GM23338 (cell line): ENCODE measurements at regions not wholly inside any gene's neighbourhood (a gene's known extent, or its start where the extent isn't known, plus 50 kb on each side); places are given as distances from the start of the nearest gene placed in this dataset.

Experiments used
- EZH2 ChIP-seq: fragments of 200-600 bp; sonication (generic); IDR thresholded peaks from one replicate; pipeline ENCODE4 v1.8.0; 2017; ENCODE audit warnings: antibody characterized with exemption, mild to moderate bottlenecking, low read depth; ENCODE audit not compliant: unreplicated experiment
- EZH2phosphoT487 ChIP-seq: fragments of 200-600 bp; sonication (generic); IDR thresholded peaks from one replicate; pipeline ENCODE4 v1.8.1; 2018; ENCODE audit warnings: antibody characterized with exemption; ENCODE audit not compliant: unreplicated experiment
- NANOG ChIP-seq: IDR thresholded peaks from 2 replicates; pipeline ENCODE4 v1.6.1; 2016; ENCODE audit warnings: antibody characterized with exemption, borderline replicate concordance
- POLR2AphosphoS5 ChIP-seq: IDR thresholded peaks from 2 replicates; pipeline ENCODE4 v1.6.1; 2016; ENCODE audit warnings: antibody characterized with exemption, low read depth
- TF ChIP-seq, protein P1 (sequence below), 2 experiments: fragments of 200-600 bp in 1 of 2; sonication (generic) in 1 of 2; conservative IDR thresholded peaks; 2 replicates each; pipeline versions ENCODE4 v1.5.1 to v1.6.1; 2016 to 2017; ENCODE audit warnings: antibody characterized with exemption in 2 of 2, low read depth in 2 of 2, mild to moderate bottlenecking in 2 of 2, moderate library complexity in 1 of 2
- TF ChIP-seq, protein P2 (sequence below): IDR thresholded peaks from one replicate; pipeline ENCODE4 v1.6.1; 2018; ENCODE audit warnings: antibody characterized with exemption; ENCODE audit not compliant: unreplicated experiment

DNA sequence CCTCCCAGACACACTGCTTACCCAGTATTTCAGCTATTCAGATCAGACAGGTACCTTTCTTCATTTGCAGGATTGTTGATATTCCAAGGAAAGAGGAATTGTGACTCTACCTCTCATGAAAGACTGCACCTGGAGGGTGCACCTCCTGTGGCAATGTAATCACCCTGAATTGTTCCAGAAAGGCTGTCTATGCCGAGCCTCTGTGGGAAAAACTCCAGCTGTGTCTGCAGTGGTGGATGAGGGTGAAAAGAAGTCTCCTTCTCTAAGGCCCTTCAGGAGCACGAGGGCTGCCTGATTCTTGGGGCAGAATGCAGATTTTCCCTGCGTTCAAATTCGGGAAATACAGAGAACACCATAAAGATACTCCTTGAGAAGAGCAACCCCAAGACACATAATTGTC is 108.2 kb upstream of the ADAMTS3 start:
- TF ChIP-seq, protein P1, sequence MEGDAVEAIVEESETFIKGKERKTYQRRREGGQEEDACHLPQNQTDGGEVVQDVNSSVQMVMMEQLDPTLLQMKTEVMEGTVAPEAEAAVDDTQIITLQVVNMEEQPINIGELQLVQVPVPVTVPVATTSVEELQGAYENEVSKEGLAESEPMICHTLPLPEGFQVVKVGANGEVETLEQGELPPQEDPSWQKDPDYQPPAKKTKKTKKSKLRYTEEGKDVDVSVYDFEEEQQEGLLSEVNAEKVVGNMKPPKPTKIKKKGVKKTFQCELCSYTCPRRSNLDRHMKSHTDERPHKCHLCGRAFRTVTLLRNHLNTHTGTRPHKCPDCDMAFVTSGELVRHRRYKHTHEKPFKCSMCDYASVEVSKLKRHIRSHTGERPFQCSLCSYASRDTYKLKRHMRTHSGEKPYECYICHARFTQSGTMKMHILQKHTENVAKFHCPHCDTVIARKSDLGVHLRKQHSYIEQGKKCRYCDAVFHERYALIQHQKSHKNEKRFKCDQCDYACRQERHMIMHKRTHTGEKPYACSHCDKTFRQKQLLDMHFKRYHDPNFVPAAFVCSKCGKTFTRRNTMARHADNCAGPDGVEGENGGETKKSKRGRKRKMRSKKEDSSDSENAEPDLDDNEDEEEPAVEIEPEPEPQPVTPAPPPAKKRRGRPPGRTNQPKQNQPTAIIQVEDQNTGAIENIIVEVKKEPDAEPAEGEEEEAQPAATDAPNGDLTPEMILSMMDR (conservative IDR thresholded peaks at IDR 0.05; ENCODE audit: low read depth in 2 of 2): no peak
- TF ChIP-seq POLR2AphosphoS5 (no peak), EZH2phosphoT487 (no peak), NANOG (no peak), EZH2 (no peak)
- TF ChIP-seq, protein P2, sequence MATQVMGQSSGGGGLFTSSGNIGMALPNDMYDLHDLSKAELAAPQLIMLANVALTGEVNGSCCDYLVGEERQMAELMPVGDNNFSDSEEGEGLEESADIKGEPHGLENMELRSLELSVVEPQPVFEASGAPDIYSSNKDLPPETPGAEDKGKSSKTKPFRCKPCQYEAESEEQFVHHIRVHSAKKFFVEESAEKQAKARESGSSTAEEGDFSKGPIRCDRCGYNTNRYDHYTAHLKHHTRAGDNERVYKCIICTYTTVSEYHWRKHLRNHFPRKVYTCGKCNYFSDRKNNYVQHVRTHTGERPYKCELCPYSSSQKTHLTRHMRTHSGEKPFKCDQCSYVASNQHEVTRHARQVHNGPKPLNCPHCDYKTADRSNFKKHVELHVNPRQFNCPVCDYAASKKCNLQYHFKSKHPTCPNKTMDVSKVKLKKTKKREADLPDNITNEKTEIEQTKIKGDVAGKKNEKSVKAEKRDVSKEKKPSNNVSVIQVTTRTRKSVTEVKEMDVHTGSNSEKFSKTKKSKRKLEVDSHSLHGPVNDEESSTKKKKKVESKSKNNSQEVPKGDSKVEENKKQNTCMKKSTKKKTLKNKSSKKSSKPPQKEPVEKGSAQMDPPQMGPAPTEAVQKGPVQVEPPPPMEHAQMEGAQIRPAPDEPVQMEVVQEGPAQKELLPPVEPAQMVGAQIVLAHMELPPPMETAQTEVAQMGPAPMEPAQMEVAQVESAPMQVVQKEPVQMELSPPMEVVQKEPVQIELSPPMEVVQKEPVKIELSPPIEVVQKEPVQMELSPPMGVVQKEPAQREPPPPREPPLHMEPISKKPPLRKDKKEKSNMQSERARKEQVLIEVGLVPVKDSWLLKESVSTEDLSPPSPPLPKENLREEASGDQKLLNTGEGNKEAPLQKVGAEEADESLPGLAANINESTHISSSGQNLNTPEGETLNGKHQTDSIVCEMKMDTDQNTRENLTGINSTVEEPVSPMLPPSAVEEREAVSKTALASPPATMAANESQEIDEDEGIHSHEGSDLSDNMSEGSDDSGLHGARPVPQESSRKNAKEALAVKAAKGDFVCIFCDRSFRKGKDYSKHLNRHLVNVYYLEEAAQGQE: no peak
